ENCODE measurements at regions not wholly inside any gene's neighbourhood (a gene's known extent, or its start where the extent isn't known, plus 50 kb on each side); places are given as distances from the start of the nearest gene placed in this dataset.

DNA sequence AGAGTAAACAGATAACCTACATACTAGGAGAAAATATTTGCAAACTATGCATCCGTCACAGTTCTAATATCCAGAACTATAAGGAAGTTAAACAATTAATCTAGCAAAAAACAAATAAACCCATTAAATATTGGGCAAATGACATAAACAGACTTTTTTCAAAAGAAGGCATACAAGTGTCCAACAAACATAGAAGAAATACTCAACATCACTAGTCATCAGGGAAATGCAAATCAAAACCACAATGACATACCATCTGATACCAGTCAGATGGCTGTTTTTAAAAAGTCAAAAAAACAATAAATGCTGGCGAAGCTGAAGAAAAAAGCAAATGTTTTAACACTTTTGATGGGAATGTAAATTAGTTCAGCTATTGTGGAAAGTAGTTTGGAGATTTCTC lies 1117.7 kb upstream of the MAP3K7 start:
- no peaks in the 10 kb centered on the region for H3K36me3 ChIP-seq (ENCODE audit: insufficient read depth, low read length)
- H3K27me3 ChIP-seq (ENCODE audit: insufficient read depth, low read depth, low read length): no peaks in the 10 kb centered on the region
- H3K9me3 ChIP-seq (ENCODE audit: low read length): no peaks in the 10 kb centered on the region
- H2AFZ ChIP-seq (ENCODE audit: low read depth, low read length): no peak overlapping the region
- no peak overlapping the region for H3K9ac ChIP-seq (ENCODE audit: low read length)
- TF ChIP-seq EZH2 (IDR thresholded peaks at IDR 0.05; ENCODE audit: borderline replicate concordance, insufficient read depth, low read length, poor library complexity, severe bottlenecking) (no peak), SMC3 (conservative IDR thresholded peaks at IDR 0.05; ENCODE audit: poor library complexity) (no peak), TAF1 (IDR thresholded peaks at IDR 0.05; ENCODE audit: low read depth) (no peak), MXI1 (conservative IDR thresholded peaks at IDR 0.05; ENCODE audit: poor library complexity, severe bottlenecking) (no peak), EP300 (conservative IDR thresholded peaks at IDR 0.05; ENCODE audit: poor library complexity, severe bottlenecking) (no peak), POLR2AphosphoS5 (IDR thresholded peaks at IDR 0.05) (no peak), RAD21 (conservative IDR thresholded peaks at IDR 0.05) (no peak)
- TF ChIP-seq, protein P1, sequence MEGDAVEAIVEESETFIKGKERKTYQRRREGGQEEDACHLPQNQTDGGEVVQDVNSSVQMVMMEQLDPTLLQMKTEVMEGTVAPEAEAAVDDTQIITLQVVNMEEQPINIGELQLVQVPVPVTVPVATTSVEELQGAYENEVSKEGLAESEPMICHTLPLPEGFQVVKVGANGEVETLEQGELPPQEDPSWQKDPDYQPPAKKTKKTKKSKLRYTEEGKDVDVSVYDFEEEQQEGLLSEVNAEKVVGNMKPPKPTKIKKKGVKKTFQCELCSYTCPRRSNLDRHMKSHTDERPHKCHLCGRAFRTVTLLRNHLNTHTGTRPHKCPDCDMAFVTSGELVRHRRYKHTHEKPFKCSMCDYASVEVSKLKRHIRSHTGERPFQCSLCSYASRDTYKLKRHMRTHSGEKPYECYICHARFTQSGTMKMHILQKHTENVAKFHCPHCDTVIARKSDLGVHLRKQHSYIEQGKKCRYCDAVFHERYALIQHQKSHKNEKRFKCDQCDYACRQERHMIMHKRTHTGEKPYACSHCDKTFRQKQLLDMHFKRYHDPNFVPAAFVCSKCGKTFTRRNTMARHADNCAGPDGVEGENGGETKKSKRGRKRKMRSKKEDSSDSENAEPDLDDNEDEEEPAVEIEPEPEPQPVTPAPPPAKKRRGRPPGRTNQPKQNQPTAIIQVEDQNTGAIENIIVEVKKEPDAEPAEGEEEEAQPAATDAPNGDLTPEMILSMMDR (IDR thresholded peaks at IDR 0.05; ENCODE audit: poor library complexity, severe bottlenecking): no peak
- TF ChIP-seq, protein P2, sequence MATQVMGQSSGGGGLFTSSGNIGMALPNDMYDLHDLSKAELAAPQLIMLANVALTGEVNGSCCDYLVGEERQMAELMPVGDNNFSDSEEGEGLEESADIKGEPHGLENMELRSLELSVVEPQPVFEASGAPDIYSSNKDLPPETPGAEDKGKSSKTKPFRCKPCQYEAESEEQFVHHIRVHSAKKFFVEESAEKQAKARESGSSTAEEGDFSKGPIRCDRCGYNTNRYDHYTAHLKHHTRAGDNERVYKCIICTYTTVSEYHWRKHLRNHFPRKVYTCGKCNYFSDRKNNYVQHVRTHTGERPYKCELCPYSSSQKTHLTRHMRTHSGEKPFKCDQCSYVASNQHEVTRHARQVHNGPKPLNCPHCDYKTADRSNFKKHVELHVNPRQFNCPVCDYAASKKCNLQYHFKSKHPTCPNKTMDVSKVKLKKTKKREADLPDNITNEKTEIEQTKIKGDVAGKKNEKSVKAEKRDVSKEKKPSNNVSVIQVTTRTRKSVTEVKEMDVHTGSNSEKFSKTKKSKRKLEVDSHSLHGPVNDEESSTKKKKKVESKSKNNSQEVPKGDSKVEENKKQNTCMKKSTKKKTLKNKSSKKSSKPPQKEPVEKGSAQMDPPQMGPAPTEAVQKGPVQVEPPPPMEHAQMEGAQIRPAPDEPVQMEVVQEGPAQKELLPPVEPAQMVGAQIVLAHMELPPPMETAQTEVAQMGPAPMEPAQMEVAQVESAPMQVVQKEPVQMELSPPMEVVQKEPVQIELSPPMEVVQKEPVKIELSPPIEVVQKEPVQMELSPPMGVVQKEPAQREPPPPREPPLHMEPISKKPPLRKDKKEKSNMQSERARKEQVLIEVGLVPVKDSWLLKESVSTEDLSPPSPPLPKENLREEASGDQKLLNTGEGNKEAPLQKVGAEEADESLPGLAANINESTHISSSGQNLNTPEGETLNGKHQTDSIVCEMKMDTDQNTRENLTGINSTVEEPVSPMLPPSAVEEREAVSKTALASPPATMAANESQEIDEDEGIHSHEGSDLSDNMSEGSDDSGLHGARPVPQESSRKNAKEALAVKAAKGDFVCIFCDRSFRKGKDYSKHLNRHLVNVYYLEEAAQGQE (IDR thresholded peaks at IDR 0.05; ENCODE audit: borderline replicate concordance): no peak
- no peak overlapping the region for H3K4me2 ChIP-seq (ENCODE audit: low read length)
- H3K4me3 ChIP-seq (ENCODE audit: low read length): no peak overlapping the region
- H3K9me2 ChIP-seq (ENCODE audit: insufficient read depth, low read length): no peaks in the 10 kb centered on the region
- no peaks in the 10 kb centered on the region for H3F3A ChIP-seq (ENCODE audit: insufficient read depth, low read length, poor library complexity, severe bottlenecking)
- H3K79me2 ChIP-seq (replicated peaks; ENCODE audit: insufficient read depth, low read length): no peaks in the 10 kb centered on the region
- H4K20me1 ChIP-seq (ENCODE audit: insufficient read depth): no peaks in the 10 kb centered on the region
- no peak overlapping the region for H3K27ac ChIP-seq (ENCODE audit: low read length)

DNA sequence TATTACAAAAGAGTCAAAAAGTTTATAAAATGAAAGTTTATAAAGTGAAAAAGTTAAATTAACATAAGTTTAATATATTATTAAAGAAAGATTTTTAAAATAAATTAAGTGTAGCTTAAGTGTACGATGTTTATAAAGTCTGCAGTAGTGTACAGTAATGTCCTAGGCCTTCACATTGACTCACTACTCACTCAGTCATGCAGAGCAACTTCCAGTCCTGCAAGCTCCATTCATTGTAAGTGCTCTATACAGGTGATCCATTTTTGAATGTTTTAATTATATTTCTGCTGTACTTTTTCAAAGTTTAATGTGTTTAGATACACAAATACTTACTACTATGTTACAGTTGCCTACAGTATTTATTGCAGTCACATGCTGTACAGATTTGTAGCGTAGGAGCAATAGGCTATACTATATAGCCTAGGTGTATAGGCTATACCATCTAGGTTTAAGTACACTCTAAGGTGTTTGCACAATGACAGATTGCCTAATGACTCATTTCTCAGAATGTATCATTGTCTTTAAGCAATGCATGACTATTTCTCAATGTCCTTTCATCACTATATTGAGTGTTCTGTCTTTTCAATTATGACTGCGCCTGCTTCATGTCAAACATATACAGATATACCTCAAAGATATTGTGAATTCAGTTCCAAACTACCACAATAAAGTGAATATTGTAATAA lies 1110.3 kb upstream of the MAP3K7 start:
- Histone ChIP-seq H3K4me3 (ENCODE audit: low read length) (no peak overlapping the region), H3K36me3 (ENCODE audit: insufficient read depth, low read length) (no peaks in the 10 kb centered on the region), H4K20me1 (ENCODE audit: insufficient read depth) (no peaks in the 10 kb centered on the region), H3K9ac (ENCODE audit: low read length) (no peak overlapping the region), H2AFZ (ENCODE audit: low read depth, low read length) (no peak overlapping the region), H3K27me3 (ENCODE audit: insufficient read depth, low read depth, low read length) (no peaks in the 10 kb centered on the region), H3F3A (ENCODE audit: insufficient read depth, low read length, poor library complexity, severe bottlenecking) (no peaks in the 10 kb centered on the region), H3K79me2 (replicated peaks; ENCODE audit: insufficient read depth, low read length) (no peaks in the 10 kb centered on the region), H3K27ac (ENCODE audit: low read length) (no peak overlapping the region), H3K9me3 (ENCODE audit: low read length) (no peaks in the 10 kb centered on the region), H3K4me2 (ENCODE audit: low read length) (no peak overlapping the region), H3K9me2 (ENCODE audit: insufficient read depth, low read length) (no peaks in the 10 kb centered on the region)
- TF ChIP-seq, protein P2 (IDR thresholded peaks at IDR 0.05; ENCODE audit: borderline replicate concordance): no peak
- no peak for TF ChIP-seq POLR2AphosphoS5 (IDR thresholded peaks at IDR 0.05)
- TF ChIP-seq EP300 (conservative IDR thresholded peaks at IDR 0.05; ENCODE audit: poor library complexity, severe bottlenecking): no peak
- no peak for TF ChIP-seq MXI1 (conservative IDR thresholded peaks at IDR 0.05; ENCODE audit: poor library complexity, severe bottlenecking)
- TF ChIP-seq, protein P1 (IDR thresholded peaks at IDR 0.05; ENCODE audit: poor library complexity, severe bottlenecking): no peak
- no peak for TF ChIP-seq EZH2 (IDR thresholded peaks at IDR 0.05; ENCODE audit: borderline replicate concordance, insufficient read depth, low read length, poor library complexity, severe bottlenecking)
